ENCODE measurements at regions not wholly inside any gene's neighbourhood (a gene's known extent, or its start where the extent isn't known, plus 50 kb on each side); places are given as distances from the start of the nearest gene placed in this dataset.

GRCh38 chr3:22962244-22962643, 240.9 kb upstream of the UBE2E2 start:
- no peak for DNase-seq
- intact Hi-C loops (cut with DNase I) = no loop called here

- intact Hi-C loops (cut with DNase I) = no loop called here
- DNase-seq = no peak
Observed at GRCh38 chr3:22966349-22966748, 236.8 kb upstream of the UBE2E2 start.

GRCh38 chr3:22969276-22969675, 233.9 kb upstream of the UBE2E2 start:
- intact Hi-C loops (cut with DNase I) = no loop called here
- DNase-seq = no peak

GRCh38 chr3:22971497-22971896, 231.6 kb upstream of the UBE2E2 start:
- intact Hi-C loops (cut with DNase I) = no loop called here
- peak in 1 of 42 donors; percentile 0 for DNase-seq

GRCh38 chr3:22977042-22977441, 226.1 kb upstream of the UBE2E2 start:
- intact Hi-C loops (cut with DNase I) = no loop called here
- peak in 1 of 42 donors; percentile 18 for DNase-seq

- intact Hi-C loops (cut with DNase I) = no loop called here
Observed at GRCh38 chr3:22977650-22978289, 225.4 kb upstream of the UBE2E2 start.

GRCh38 chr3:22979581-22979980, 223.5 kb upstream of the UBE2E2 start:
- intact Hi-C loops (cut with DNase I) = no loop called here
- DNase-seq = no peak

More at GRCh38 chr3:22977650-22978289, 225.4 kb upstream of the UBE2E2 start:
- peak in 1 of 42 donors; percentile 0 for DNase-seq

GRCh38 chr3:22980346-22980745, 222.8 kb upstream of the UBE2E2 start:
- DNase-seq = no peak
- intact Hi-C loops (cut with DNase I) = no loop called here

- DNase-seq = peak in 1 of 42 donors; percentile 13
- intact Hi-C loops (cut with DNase I) = no loop called here
Observed at GRCh38 chr3:22981166-22981565, 222.0 kb upstream of the UBE2E2 start.

- DNase-seq = no peak
Observed at GRCh38 chr3:22981861-22982260, 221.3 kb upstream of the UBE2E2 start.

GRCh38 chr3:22982981-22983587, 220.0 kb upstream of the UBE2E2 start:
- no peak for DNase-seq
- intact Hi-C loops (cut with DNase I) = no loop called here

More at GRCh38 chr3:22981861-22982260, 221.3 kb upstream of the UBE2E2 start:
- intact Hi-C loops (cut with DNase I) = no loop called here

- intact Hi-C loops (cut with DNase I) = no loop called here
- DNase-seq = no peak
Observed at GRCh38 chr3:22986958-22987357, 216.2 kb upstream of the UBE2E2 start.

GRCh38 chr3:22988566-22988965, 214.6 kb upstream of the UBE2E2 start:
- DNase-seq = no peak
- intact Hi-C loops (cut with DNase I) = no loop called here

GRCh38 chr3:22989716-22990115, 213.4 kb upstream of the UBE2E2 start:
- no peak for DNase-seq
- intact Hi-C loops (cut with DNase I) = no loop called here

- DNase-seq = no peak
- intact Hi-C loops (cut with DNase I) = no loop called here
Observed at GRCh38 chr3:22990291-22991200, 212.6 kb upstream of the UBE2E2 start.

- no peak for DNase-seq
- intact Hi-C loops (cut with DNase I) = no loop called here
Observed at GRCh38 chr3:22994781-22995180, 208.3 kb upstream of the UBE2E2 start.

- DNase-seq = no peak
- intact Hi-C loops (cut with DNase I) = no loop called here
Observed at GRCh38 chr3:22996920-22997571, 206.1 kb upstream of the UBE2E2 start.

GRCh38 chr3:23000371-23000770, 202.8 kb upstream of the UBE2E2 start:
- no peak for DNase-seq
- intact Hi-C loops (cut with DNase I) = no loop called here

- no peak for DNase-seq
- intact Hi-C loops (cut with DNase I) = no loop called here
Observed at GRCh38 chr3:23002151-23002550, 201.0 kb upstream of the UBE2E2 start.
